ENCODE measurements at regions not wholly inside any gene's neighbourhood (a gene's known extent, or its start where the extent isn't known, plus 50 kb on each side); places are given as distances from the start of the nearest gene placed in this dataset.
"Not testable (repeated sequence)": the region's sequence is repeated elsewhere in the genome, so short reads cannot be mapped to it uniquely, and the experiment has no call there.

GRCh38 chr7:152949790-152950189, 190.2 kb downstream of the ACTR3B start:
- DNase-seq (ENCODE audit: low spot score): no peak

GRCh38 chr7:152956006-152956405, 196.5 kb downstream of the ACTR3B start:
- DNase-seq (ENCODE audit: low spot score): no peak

DNA sequence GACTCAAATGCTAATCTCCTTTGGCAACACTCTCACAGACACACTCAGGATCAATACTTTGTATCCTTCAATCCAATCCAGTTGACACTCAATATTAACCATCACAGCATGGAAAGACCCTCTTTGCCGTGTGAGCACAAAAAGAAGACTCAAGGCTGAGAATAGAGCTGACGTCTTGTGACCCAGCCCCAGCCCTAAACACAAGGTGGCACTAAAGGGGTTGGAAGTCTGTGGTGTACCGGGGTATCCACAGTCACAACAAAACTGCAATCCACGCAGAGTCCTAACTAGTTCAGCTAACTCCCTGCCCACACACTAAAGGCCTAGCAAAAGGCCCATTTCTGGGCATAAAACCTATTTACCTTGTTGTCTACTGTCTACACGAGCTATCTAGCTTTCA, 200.1 kb downstream of the ACTR3B start:
- DNase-seq (ENCODE audit: low spot score): no peak

GRCh38 chr7:152961796-152962195, 202.2 kb downstream of the ACTR3B start:
- not testable (repeated sequence) for DNase-seq (ENCODE audit: low spot score)

DNA sequence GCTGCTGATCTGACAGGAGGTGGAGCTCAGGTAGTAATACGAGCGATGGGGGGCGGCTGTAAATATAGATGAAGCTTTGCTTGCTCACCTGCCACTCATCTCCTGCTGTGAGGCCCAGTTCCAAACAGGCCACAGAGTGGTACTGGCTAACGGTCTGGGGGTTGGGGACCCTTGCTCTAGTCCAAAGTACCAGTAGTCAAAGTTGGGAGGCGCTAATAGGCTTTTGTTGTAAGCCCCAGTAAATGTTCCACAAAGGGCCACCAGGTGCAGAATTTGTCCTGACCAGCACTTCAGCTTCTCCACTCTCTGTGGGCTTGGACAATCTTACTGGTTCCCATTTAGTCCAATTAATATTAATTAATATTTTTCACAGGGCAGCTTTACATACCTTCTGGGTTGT, 206.6 kb downstream of the ACTR3B start:
- no peak for DNase-seq (ENCODE audit: low spot score)

GRCh38 chr7:152967958-152968357, 208.4 kb downstream of the ACTR3B start:
- no peak for DNase-seq (ENCODE audit: low spot score)

GRCh38 chr7:152968514-152968913, 209.0 kb downstream of the ACTR3B start:
- no peak for DNase-seq (ENCODE audit: low spot score)

DNA sequence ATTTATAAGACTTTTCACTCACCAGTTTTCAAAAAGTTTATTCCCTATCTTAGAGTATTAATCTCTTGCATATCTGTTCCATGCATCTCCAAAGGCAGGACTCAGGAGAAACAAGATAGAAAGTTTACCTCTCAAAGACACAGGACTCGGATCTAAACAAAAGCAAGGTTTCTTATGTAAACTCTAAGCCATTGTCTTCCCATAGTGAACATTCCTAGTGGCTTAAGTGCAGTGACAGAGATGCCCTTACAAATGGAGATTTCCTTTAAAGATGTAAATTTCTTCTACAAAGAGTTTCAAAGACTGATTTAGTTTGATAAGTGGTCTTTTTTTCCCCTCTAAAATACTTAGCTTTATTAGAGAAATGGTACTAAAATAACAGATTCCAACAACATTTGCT, 209.8 kb downstream of the ACTR3B start:
- DNase-seq (ENCODE audit: low spot score): no peak

DNA sequence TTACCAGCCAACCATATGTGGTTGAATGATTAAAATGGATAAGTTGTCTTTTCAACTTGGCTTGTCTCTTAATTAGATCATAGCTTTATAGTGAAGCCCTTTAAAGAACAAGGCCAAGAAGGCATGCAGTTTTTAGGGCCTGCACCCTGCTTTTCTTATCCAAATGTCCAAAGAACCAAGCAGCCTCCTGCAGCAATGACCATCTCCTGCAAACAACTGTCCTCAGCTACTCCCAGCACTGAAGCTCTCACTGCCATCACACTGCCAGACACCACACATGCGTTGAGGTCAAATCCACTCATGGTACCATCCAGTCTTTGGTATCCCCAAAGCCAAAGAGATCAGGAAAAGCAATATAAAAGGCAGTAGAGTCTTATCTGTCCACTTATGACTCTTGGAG, 210.3 kb downstream of the ACTR3B start:
- DNase-seq (ENCODE audit: low spot score): no peak

DNA sequence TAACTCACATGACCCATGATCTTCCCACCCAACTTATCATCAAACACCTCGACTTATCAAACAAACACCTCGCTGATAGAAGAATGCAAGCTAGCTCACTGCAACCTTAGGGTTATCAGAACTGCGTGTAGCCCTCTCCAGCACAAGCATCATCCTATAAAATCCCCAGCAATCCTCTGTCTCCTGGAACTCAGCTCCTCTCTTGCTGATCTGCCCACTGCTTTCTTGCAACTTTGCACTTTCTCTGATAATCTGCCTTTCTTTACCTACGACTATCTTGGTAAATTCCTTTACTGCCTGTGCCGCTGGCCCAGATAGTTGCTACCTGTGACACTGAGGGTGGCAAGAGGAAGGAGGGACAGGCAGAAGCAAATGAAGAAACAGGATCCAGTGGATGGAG, 210.9 kb downstream of the ACTR3B start:
- no peak for DNase-seq (ENCODE audit: low spot score)

DNA sequence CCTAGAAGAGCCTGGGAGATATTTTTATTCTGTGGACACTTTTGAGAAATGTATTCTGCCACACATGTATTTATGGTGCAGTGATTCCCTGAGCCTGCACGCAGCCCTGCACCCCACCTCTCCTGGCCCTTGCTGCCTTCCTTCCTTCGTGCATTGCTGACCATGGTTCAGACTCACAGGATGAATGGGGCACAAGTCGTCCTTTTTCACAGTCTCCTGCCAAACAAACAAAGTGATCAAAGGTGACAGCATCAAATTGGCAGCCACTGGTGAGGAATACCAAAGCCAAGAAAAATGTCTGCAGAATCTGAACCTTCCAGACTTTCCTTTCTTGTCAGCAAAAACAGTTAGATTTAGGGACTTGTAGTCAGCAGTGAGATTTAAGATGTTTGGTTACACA, 215.0 kb downstream of the ACTR3B start:
- DNase-seq (ENCODE audit: low spot score): no peak

DNA sequence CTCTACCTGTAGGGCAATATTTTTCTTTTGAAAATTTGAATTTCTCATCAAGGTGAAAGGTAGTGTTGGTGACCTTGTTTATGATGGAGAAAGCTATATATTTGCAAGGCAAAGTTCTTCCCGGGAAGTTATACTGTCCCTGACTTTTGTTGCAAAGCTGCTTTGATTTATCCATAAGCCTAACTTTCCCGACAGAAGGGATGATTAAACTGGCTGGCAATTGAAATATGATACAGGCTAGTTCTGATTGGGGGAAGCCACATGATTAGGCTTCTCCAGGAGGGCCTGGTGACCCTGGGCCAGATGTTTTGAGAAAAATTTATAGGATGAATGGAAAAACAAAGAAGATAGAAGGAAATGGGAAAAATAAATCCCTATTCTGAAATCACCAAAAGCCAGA, 215.5 kb downstream of the ACTR3B start:
- DNase-seq (ENCODE audit: low spot score): no peak

- no peak for DNase-seq (ENCODE audit: low spot score)
Observed at GRCh38 chr7:152979376-152979775, 219.8 kb downstream of the ACTR3B start.

DNA sequence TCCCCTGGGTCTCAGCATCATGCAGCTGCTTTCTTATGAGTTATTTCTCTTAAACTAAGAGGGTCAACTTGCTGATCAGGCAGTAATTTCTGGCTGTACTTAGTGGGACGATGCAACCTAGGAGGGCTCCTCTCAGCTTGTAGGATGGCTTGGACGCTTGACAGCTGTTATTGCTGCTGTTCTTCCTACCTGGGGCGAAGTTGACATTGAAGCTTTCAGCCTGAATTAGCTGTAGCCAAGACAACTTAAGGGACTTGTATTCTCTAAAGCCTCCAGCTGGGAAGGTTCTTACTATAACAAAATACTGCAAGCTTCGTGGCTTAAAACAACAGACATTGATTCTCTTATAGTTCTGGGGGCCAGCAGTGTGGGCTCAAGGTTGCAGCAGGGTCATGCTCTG, 224.9 kb downstream of the ACTR3B start:
- DNase-seq (ENCODE audit: low spot score): no peak

DNA sequence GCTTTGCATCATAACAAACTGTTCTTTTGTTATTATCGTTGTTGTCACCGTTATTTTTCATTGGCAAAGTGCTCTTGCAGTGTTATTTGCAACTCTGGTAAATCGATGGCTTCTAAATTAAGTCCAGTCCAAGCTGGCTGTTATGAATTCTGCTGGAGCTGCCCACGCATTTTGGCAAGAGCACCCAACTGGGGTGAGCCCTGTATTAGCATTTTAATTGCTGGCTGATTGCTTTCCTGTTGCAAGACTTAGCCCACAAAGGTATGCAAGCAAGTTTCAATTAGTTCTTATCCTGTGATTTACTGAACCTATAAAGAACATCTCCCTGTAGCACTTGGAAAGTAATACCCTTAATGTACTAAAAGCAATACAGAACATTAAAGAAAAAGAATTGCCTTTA, 226.8 kb downstream of the ACTR3B start:
- DNase-seq (ENCODE audit: low spot score): no peak

GRCh38 chr7:152987656-152988055, 228.1 kb downstream of the ACTR3B start:
- no peak for DNase-seq (ENCODE audit: low spot score)

DNA sequence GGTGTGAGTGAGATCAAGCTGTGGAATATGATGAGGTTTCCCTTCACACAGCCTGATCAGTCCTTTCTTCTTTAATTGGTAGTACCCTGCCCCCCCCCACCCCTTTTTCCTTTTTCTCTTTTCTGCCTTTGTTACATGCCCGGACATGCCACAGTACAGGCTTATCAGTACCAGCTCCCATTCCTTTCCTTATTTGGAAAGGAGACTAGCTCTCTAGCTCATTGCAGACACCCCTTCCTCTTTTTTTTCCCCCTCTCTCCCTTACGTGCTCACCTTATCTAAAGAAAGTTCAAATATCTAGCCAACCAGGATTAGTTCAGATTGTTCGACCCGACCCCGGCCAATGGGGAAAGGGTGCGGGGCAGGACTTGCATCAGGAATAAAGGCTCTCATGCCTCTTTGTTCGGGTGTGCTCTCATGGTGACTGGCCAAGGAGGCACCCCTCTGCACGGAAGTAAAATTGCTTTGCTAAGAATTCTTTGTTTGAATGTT, 230.4 kb downstream of the ACTR3B start:
- no peak for DNase-seq (ENCODE audit: low spot score)

GRCh38 chr7:152998420-152998819, 238.9 kb downstream of the ACTR3B start:
- DNase-seq (ENCODE audit: low spot score): no peak

- no peak for DNase-seq (ENCODE audit: low spot score)
Observed at GRCh38 chr7:153002115-153002514, 242.6 kb downstream of the ACTR3B start.

DNA sequence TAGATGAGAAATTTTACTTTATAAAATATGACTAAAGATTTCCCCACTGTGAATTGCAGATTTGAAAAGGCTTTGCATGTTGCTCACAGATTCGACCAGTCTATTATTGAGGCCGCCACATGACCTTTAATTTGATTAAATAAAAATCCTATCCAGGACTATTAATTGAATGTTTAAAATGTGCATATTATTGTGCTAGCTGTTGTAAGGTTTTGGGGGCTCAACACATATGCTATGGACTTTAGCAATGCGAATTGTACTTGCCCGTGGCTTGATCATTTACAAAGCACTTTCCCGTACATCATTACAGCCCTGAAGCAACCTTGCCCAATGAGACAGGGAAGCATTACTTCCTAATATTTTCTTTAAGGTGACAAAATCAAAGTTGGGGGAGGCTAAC, 243.0 kb downstream of the ACTR3B start:
- DNase-seq (ENCODE audit: low spot score): no peak

GRCh38 chr7:153004341-153004740, 244.8 kb downstream of the ACTR3B start:
- no peak for DNase-seq (ENCODE audit: low spot score)

GRCh38 chr7:153005750-153006435, 246.3 kb downstream of the ACTR3B start:
- DNase-seq (ENCODE audit: low spot score): no peak

GRCh38 chr7:153006452-153006851, 246.9 kb downstream of the ACTR3B start:
- no peak for DNase-seq (ENCODE audit: low spot score)

DNA sequence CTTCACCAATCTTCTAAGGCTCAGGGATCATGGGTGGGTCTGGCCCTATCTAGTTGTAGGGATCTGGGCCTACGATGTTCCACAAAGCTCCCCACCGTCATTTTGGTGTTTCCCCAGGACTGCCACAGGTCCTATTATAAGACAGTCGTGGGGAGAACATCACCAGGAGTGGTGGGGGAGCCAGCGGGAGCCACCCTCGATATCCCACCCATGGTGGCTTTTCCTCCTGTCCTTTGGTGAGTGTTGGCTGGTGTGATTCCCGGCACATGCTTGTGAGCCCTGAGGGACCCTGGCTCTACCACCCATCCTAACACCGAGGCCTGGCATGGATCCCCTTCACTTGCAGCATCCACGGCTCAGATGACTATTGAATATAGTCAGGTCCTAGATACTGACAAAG, 247.4 kb downstream of the ACTR3B start:
- no peak for DNase-seq (ENCODE audit: low spot score)

All from HuH-7 (cell line).